Bronchial epithelial cell (primary cell): ENCODE measurements at regions not wholly inside any gene's neighbourhood (a gene's known extent, or its start where the extent isn't known, plus 50 kb on each side); places are given as distances from the start of the nearest gene placed in this dataset.

Experiments used
- DNase-seq: peaks from one replicate; pipeline ENCODE4 v3.0.0-alpha.2; 2010; ENCODE audit warnings: low read depth
- FAIRE-seq: peaks from 2 replicates; lab custom pipeline; 2011; peaks lifted over from hg19 to GRCh38; lab: Jason Lieb, UNC
- H3K27me3 ChIP-seq: 2 replicates; pipeline ENCODE4 v1.5.1; 2011; ENCODE audit warnings: low read length; ENCODE audit not compliant: control insufficient read depth, insufficient read depth
- H3K36me3 ChIP-seq: 2 replicates; pipeline ENCODE4 v1.5.1; 2011; ENCODE audit warnings: low read length; ENCODE audit not compliant: control insufficient read depth, insufficient read depth
- H3K4me3 ChIP-seq: 2 replicates; pipeline ENCODE4 v1.5.1; 2011; ENCODE audit warnings: mild to moderate bottlenecking, low read depth, low read length, control low read depth
- CTCF ChIP-seq: IDR thresholded peaks from 2 replicates; pipeline ENCODE4 v1.5.1; 2011; ENCODE audit warnings: mild to moderate bottlenecking, moderate library complexity, low read length, control low read depth, inconsistent platforms; ENCODE audit not compliant: insufficient read depth, severe bottlenecking

DNA sequence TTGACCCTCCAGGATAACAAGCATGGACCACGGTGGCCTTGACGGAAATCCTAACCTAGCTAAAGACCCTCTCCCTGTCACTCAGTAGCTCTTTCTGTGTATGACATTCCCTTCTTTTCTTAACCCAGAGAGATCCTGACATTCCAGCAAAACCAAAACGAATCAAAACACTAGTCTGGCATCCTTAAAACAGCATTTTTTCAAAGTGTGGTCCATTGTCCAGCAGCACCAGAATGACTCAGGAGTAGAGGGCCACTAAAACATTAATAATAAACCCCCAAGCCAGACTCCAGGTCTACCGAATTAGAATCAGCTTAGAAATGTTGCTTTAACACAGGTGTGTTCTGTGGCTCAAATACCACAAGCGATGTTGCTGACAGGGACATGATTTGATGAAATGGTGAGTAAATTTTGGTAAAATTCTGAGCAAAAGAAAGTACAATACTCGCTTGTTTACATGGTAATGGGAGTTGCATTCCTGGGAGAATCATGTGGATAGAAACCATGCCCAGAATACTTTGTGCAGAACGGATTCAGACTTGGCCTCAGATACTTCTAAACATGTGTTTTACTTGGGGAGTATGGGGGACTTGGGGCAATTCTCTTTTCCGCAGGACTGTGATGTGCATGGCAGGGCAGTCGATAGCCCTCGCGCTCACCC, 174.2 kb upstream of the KCNG1 start:
- no peak for TF ChIP-seq CTCF
- FAIRE-seq (no peak), DNase-seq (no peak)
- H3K36me3 ChIP-seq, result no peaks in the 10 kb centered on the region
- H3K4me3 ChIP-seq, result no peak overlapping the region
- no peaks in the 10 kb centered on the region for H3K27me3 ChIP-seq

DNA sequence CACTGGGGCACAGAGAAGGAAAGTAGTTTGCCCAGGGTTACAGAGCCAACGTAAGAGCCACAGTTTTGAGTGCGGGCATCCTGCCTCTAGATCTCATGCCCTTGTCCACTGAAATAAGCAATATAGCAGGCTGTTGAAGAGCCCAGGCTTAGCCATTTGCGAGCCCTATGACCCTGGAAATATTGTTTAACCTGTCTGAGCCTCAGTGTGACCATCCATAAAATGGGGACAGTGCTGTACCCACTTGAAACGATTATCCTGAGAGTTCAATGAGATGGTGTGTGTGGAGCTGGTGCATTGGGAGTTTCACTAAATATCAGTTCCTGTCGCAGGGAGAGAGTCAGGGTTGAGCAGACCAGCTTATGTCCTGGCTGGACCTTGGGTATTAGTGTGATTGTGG, 173.1 kb upstream of the KCNG1 start:
- no peak for DNase-seq
- no peak overlapping the region for H3K4me3 ChIP-seq
- no peaks in the 10 kb centered on the region for H3K36me3 ChIP-seq
- no peak for TF ChIP-seq CTCF
- H3K27me3 ChIP-seq, result no peaks in the 10 kb centered on the region
- FAIRE-seq, result no peak

- FAIRE-seq (peak; percentile 70), DNase-seq (peak; percentile 90)
- no peak for TF ChIP-seq CTCF
- H3K27me3 ChIP-seq, result no peaks in the 10 kb centered on the region
- no peaks in the 10 kb centered on the region for H3K36me3 ChIP-seq
- H3K4me3 ChIP-seq, result no peak overlapping the region
These were observed 172.6 kb upstream of the KCNG1 start for GRCh38 chr20:51195419-51195901.

DNA sequence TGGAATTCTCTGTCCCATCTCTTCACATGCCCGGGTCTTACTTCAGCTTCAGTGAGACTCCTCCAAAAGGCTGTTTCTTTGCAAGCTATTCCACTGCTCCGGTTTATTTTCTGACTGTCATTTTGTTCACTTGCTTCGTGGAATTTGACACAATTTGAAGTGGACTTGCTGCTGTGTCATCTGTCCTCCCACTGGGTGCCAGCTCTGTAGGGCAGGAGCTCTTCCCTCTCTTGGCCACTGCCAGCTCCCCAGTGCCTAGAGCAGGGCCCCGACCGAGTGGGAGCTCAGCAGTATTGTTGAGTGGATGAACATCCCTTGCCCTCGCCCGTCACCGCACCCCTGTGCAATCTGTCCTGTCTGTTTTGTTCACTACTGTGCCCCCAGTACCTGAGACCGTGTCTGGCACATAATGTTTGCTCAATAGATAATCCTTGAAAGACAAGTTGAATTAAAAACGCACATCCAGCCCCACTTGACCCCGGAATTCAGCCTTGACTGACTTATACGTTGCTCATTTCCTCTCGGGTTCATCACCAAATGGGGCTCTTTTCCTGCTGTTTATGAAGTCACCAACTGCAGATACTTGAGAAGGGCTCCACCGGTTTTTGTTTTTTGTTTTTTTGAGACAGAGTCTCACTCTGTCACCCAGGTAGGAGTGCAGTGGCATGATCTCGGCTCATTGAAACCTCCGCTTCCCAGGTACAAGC, 170.3 kb upstream of the KCNG1 start:
- no peak for FAIRE-seq
- TF ChIP-seq CTCF, result no peak

GRCh38 chr20:51190783-51191180, 167.9 kb upstream of the KCNG1 start:
- peak; percentile 40 for DNase-seq
- peak; percentile 72 for FAIRE-seq
- Histone ChIP-seq H3K27me3 (no peaks in the 10 kb centered on the region), H3K36me3 (no peaks in the 10 kb centered on the region), H3K4me3 (no peak overlapping the region)
- TF ChIP-seq CTCF, result no peak

More for the DNA sequence above, 170.3 kb upstream of the KCNG1 start:
- no peaks in the 10 kb centered on the region for H3K36me3 ChIP-seq
- no peak overlapping the region for H3K4me3 ChIP-seq
- no peaks in the 10 kb centered on the region for H3K27me3 ChIP-seq
- peak; percentile 82 for DNase-seq
